SK-N-SH (cell line): ENCODE measurements at regions not wholly inside any gene's neighbourhood (a gene's known extent, or its start where the extent isn't known, plus 50 kb on each side); places are given as distances from the start of the nearest gene placed in this dataset.

ENCODE experiments used
- NFIC ChIP-seq: IDR thresholded peaks from 2 replicates; pipeline ENCODE4 v1.4.0; 2012; ENCODE audit warnings: borderline replicate concordance
- TF ChIP-seq, protein P1 (sequence below): fragments of 200-600 bp; sonication (generic); IDR thresholded peaks from 2 replicates; pipeline ENCODE4 v1.6.1; 2017; ENCODE audit warnings: antibody characterized with exemption, mild to moderate bottlenecking, moderate library complexity
- TF ChIP-seq, protein P2 (sequence below): IDR thresholded peaks from 2 replicates; pipeline ENCODE4 v1.6.1; 2012; ENCODE audit warnings: mild to moderate bottlenecking, low read depth, low read length, moderate library complexity

DNA sequence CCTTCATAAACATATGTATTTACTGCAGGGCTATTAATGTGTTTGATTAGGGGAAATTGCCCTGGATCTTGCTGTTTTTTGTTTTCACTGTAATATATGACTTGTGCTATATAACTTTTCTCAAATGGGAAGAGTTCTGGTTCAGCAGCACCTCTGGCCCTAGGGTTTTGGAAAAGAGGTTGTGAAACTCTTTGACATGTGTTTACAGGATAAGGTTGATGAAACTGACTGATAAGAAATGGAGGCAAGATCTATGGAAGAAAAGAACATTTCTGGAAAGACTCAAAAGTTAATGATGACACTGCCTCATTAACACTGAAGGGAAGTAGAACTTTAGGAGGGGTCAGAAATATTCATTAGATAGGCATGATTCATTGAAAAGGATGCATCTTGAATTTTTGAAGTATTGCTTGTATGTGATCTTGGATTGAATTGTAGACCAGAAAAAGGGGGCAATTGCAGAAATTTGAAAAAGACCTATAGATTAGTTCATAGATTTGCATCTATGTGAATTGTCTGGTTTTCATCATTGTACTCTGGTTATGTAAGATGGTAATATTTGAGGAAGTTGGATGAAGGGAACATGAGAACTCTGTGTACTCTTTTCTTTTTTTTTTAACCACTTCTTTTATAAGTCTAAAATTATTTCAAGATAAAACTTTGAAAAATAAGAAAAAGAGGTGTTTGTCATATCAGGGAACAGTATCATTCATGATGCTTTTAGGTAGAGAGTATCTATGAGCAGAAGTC, 54.0 kb downstream of the UTRN start:
- TF ChIP-seq, protein P1, sequence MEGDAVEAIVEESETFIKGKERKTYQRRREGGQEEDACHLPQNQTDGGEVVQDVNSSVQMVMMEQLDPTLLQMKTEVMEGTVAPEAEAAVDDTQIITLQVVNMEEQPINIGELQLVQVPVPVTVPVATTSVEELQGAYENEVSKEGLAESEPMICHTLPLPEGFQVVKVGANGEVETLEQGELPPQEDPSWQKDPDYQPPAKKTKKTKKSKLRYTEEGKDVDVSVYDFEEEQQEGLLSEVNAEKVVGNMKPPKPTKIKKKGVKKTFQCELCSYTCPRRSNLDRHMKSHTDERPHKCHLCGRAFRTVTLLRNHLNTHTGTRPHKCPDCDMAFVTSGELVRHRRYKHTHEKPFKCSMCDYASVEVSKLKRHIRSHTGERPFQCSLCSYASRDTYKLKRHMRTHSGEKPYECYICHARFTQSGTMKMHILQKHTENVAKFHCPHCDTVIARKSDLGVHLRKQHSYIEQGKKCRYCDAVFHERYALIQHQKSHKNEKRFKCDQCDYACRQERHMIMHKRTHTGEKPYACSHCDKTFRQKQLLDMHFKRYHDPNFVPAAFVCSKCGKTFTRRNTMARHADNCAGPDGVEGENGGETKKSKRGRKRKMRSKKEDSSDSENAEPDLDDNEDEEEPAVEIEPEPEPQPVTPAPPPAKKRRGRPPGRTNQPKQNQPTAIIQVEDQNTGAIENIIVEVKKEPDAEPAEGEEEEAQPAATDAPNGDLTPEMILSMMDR, result no peak
- TF ChIP-seq, protein P2, sequence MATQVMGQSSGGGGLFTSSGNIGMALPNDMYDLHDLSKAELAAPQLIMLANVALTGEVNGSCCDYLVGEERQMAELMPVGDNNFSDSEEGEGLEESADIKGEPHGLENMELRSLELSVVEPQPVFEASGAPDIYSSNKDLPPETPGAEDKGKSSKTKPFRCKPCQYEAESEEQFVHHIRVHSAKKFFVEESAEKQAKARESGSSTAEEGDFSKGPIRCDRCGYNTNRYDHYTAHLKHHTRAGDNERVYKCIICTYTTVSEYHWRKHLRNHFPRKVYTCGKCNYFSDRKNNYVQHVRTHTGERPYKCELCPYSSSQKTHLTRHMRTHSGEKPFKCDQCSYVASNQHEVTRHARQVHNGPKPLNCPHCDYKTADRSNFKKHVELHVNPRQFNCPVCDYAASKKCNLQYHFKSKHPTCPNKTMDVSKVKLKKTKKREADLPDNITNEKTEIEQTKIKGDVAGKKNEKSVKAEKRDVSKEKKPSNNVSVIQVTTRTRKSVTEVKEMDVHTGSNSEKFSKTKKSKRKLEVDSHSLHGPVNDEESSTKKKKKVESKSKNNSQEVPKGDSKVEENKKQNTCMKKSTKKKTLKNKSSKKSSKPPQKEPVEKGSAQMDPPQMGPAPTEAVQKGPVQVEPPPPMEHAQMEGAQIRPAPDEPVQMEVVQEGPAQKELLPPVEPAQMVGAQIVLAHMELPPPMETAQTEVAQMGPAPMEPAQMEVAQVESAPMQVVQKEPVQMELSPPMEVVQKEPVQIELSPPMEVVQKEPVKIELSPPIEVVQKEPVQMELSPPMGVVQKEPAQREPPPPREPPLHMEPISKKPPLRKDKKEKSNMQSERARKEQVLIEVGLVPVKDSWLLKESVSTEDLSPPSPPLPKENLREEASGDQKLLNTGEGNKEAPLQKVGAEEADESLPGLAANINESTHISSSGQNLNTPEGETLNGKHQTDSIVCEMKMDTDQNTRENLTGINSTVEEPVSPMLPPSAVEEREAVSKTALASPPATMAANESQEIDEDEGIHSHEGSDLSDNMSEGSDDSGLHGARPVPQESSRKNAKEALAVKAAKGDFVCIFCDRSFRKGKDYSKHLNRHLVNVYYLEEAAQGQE, result no peak
- TF ChIP-seq NFIC, result no peak
